ENCODE measurements at regions not wholly inside any gene's neighbourhood (a gene's known extent, or its start where the extent isn't known, plus 50 kb on each side); places are given as distances from the start of the nearest gene placed in this dataset.

GRCh38 chr20:24157213-24157612 lies 168.6 kb upstream of the GGTLC1 start:
- Histone ChIP-seq H3K4me1 (no peaks in the 10 kb centered on the region), H3K36me3 (no peaks in the 10 kb centered on the region), H3K4me3 (no peak overlapping the region), H3K27me3 (no peaks in the 10 kb centered on the region), H3K9me3 (no peaks in the 10 kb centered on the region), H3K27ac (no peak overlapping the region)
- DNase-seq (no peak), ATAC-seq (ENCODE audit: low FRiP score in 2 of 2) (no peak)
- TF ChIP-seq EP300 (IDR thresholded peaks at IDR 0.05) (no peak), POLR2AphosphoS5 (IDR thresholded peaks at IDR 0.05) (no peak), POLR2A (IDR thresholded peaks at IDR 0.05) (no peak)
- TF ChIP-seq, protein P1, sequence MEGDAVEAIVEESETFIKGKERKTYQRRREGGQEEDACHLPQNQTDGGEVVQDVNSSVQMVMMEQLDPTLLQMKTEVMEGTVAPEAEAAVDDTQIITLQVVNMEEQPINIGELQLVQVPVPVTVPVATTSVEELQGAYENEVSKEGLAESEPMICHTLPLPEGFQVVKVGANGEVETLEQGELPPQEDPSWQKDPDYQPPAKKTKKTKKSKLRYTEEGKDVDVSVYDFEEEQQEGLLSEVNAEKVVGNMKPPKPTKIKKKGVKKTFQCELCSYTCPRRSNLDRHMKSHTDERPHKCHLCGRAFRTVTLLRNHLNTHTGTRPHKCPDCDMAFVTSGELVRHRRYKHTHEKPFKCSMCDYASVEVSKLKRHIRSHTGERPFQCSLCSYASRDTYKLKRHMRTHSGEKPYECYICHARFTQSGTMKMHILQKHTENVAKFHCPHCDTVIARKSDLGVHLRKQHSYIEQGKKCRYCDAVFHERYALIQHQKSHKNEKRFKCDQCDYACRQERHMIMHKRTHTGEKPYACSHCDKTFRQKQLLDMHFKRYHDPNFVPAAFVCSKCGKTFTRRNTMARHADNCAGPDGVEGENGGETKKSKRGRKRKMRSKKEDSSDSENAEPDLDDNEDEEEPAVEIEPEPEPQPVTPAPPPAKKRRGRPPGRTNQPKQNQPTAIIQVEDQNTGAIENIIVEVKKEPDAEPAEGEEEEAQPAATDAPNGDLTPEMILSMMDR (IDR thresholded peaks at IDR 0.05) = no peak
- 78 to 86% methylated on average over 4 of the region's 4 CpGs for WGBS, 2 donors

DNA sequence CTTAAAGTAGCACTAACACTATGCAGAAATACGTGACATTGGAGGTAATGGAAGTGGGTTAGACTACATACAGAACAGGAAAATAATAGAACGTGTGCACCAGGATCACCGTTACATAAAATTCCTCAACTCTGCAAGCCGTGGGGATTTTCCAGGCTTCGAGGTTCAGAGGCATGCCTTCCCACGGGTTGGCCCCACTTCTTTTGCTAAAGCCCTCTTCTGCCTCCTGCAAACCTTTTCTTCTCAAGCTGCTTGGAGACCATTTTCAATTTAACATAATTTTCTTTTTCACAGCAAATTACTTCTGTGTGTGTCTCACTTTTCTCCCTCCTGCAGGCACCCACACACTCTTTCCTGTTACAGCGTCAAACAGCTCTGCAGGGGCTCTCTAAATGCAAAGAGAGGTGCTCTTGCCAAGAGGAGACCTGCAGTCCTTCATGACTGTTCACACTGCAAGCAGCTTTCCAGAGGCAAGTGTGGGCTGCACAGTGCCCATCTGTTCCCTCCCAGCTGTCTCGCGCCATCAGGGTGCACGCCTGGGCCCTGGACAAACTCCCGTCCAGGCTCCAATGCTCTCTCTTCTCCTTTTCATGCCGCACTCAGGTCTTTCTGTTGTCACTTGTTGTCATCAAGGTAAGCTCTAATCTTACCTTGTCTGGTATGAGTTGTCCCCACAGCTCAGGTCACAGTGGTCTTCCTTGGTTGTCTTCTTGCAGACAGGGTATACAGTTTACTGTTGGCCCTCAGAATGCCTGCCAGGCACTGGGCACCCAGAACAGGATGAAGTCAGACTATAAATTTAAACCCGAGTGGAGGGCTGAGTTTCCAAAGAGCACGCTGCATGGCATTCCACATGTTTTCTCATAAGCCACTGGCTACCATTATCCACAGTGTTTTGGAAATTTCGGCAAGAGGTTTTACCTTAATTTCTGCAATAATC lies 164.8 kb upstream of the GGTLC1 start:
- no peaks in the 10 kb centered on the region for H3K4me1 ChIP-seq
- WGBS, 2 donors = 86 to 88% methylated on average over 15 of the region's 15 CpGs
- no peaks in the 10 kb centered on the region for H3K27me3 ChIP-seq
- H3K36me3 ChIP-seq = no peaks in the 10 kb centered on the region
- no peaks in the 10 kb centered on the region for H3K9me3 ChIP-seq
- H3K4me3 ChIP-seq = no peak overlapping the region
- no peak overlapping the region for H3K27ac ChIP-seq
- TF ChIP-seq, protein P1 (IDR thresholded peaks at IDR 0.05) = no peak
- TF ChIP-seq POLR2AphosphoS5 (IDR thresholded peaks at IDR 0.05) (no peak), POLR2A (IDR thresholded peaks at IDR 0.05) (no peak), EP300 (IDR thresholded peaks at IDR 0.05) (no peak)
- ATAC-seq (ENCODE audit: low FRiP score in 2 of 2) (no peak), DNase-seq (no peak)

DNA sequence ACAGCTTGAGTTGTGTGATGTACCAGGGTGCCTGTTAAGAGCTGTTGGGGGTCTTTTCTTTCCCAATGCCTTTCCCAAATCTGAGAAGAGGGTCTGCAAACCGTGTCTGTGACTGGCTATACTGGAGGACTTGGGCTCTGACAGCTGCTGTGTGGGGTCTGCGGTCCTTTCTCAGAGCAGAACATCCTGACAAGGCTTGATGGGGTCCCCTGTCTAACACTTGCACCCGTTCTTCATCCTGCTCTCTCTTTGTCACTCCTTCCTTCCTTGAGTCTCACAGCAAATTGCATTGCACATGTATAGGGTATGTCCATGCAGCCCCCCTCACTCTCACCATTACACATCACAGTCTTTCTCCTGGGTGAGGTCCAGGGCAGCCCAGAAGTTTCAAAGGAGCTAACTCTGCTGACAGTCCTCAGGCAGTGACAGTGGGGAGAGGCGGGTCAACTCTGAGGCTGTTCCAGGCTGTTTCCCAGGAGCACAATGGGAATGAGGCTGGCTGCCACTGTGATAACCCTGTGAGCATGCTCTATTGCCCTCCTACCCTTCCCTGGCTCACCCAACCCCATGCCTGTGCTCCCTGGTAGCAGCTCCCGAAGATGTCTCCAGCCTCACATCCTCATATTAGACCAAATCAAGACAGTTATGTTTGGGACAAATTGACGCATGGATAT lies 163.2 kb upstream of the GGTLC1 start:
- no peak overlapping the region for H3K4me3 ChIP-seq
- H3K36me3 ChIP-seq = no peaks in the 10 kb centered on the region
- H3K4me1 ChIP-seq = no peaks in the 10 kb centered on the region
- no peak for DNase-seq
- WGBS, 2 donors = 84 to 94% methylated on average over 5 to 6 of the region's 6 CpGs
- no peaks in the 10 kb centered on the region for H3K27me3 ChIP-seq
- no peak overlapping the region for H3K27ac ChIP-seq
- no peaks in the 10 kb centered on the region for H3K9me3 ChIP-seq
- no peak for TF ChIP-seq POLR2AphosphoS5 (IDR thresholded peaks at IDR 0.05)
- TF ChIP-seq, protein P1 (IDR thresholded peaks at IDR 0.05) = no peak
- no peak for TF ChIP-seq EP300 (IDR thresholded peaks at IDR 0.05)
- no peak for TF ChIP-seq POLR2A (IDR thresholded peaks at IDR 0.05)
- no peak for ATAC-seq (ENCODE audit: low FRiP score in 2 of 2)

DNA sequence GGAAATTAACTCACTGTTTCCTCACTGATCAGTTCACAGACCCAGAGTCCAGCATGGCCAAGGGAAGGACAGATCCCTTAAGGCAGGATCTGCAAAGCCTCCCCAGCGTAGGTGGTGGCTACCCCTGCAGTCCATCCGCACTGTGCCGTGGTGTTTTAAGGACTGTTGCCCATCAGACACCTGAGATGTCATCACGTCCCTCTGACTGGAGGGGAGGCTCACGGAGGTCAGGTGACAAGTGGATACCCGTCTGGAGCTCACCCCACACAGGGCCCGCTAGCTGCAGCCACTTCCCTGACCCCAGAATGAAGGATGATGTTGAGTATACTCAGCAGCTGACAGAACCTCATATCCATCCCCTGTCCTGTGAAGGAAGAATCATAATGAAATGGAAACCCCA lies 161.8 kb upstream of the GGTLC1 start:
- DNase-seq = no peak

More for the DNA sequence above, 161.8 kb upstream of the GGTLC1 start:
- Histone ChIP-seq H3K4me3 (no peak overlapping the region), H3K27ac (no peak overlapping the region), H3K27me3 (no peaks in the 10 kb centered on the region), H3K9me3 (no peaks in the 10 kb centered on the region), H3K36me3 (no peaks in the 10 kb centered on the region), H3K4me1 (no peaks in the 10 kb centered on the region)
- TF ChIP-seq, protein P1 (IDR thresholded peaks at IDR 0.05) = no peak
- TF ChIP-seq POLR2A (IDR thresholded peaks at IDR 0.05) (no peak), EP300 (IDR thresholded peaks at IDR 0.05) (no peak), POLR2AphosphoS5 (IDR thresholded peaks at IDR 0.05) (no peak)
- WGBS, 2 donors = 77 to 86% methylated on average over 2 to 5 of the region's 7 CpGs
- ATAC-seq (ENCODE audit: low FRiP score in 2 of 2) = no peak

Data from upper lobe of left lung (tissue), 6 donors.